ENCODE measurements at regions not wholly inside any gene's neighbourhood (a gene's known extent, or its start where the extent isn't known, plus 50 kb on each side); places are given as distances from the start of the nearest gene placed in this dataset.

DNA sequence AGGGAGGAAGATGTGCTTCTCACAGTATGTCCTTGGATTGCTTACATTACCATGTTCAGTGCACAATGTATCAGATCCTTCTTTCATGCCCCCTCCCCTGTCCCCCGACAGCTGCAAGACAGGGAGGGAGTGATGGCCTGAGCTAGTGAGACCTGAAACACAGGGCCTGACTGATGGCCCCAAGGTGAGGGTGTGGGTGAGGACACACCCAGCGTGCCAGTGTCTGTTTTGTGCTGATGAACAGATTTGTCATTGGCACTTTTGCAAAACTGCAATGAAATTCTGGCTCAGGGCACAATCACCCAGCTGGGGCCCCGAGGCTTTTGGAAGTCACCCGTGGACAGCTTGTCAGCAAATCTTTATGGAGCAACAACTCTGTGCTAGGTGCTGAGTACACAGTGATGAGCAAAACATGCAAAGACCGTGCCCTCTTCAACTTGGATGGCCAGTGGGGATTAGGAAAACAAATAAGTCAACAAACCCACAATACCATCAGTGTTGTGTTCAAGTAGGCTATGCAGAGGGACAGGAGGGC is 59.4 kb upstream of the EMX2 start:
- TF ChIP-seq ZNF184 (CRISPR knock-in tag; IDR thresholded peaks at IDR 0.05) (no peak), ZNF431 (CRISPR knock-in tag; IDR thresholded peaks at IDR 0.05) (no peak), CEBPB (tag; IDR thresholded peaks at IDR 0.05) (no peak), ZNF24 (IDR thresholded peaks at IDR 0.05) (no peak), ZNF143 (CRISPR knock-in tag; IDR thresholded peaks at IDR 0.05) (no peak)
- TF ChIP-seq, protein P1, sequence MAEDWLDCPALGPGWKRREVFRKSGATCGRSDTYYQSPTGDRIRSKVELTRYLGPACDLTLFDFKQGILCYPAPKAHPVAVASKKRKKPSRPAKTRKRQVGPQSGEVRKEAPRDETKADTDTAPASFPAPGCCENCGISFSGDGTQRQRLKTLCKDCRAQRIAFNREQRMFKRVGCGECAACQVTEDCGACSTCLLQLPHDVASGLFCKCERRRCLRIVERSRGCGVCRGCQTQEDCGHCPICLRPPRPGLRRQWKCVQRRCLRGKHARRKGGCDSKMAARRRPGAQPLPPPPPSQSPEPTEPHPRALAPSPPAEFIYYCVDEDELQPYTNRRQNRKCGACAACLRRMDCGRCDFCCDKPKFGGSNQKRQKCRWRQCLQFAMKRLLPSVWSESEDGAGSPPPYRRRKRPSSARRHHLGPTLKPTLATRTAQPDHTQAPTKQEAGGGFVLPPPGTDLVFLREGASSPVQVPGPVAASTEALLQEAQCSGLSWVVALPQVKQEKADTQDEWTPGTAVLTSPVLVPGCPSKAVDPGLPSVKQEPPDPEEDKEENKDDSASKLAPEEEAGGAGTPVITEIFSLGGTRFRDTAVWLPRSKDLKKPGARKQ (CRISPR knock-in tag; IDR thresholded peaks at IDR 0.05): no peak
- TF ChIP-seq, protein P2, sequence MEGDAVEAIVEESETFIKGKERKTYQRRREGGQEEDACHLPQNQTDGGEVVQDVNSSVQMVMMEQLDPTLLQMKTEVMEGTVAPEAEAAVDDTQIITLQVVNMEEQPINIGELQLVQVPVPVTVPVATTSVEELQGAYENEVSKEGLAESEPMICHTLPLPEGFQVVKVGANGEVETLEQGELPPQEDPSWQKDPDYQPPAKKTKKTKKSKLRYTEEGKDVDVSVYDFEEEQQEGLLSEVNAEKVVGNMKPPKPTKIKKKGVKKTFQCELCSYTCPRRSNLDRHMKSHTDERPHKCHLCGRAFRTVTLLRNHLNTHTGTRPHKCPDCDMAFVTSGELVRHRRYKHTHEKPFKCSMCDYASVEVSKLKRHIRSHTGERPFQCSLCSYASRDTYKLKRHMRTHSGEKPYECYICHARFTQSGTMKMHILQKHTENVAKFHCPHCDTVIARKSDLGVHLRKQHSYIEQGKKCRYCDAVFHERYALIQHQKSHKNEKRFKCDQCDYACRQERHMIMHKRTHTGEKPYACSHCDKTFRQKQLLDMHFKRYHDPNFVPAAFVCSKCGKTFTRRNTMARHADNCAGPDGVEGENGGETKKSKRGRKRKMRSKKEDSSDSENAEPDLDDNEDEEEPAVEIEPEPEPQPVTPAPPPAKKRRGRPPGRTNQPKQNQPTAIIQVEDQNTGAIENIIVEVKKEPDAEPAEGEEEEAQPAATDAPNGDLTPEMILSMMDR (IDR thresholded peaks at IDR 0.05 in 2 of 3, conservative IDR thresholded peaks at IDR 0.05 in 1 of 3; ENCODE audit: insufficient read depth in 2 of 3, low read depth in 1 of 3, low read length in 3 of 3): no peak

Measured in K562 (cell line).